HepG2 (cell line): ENCODE measurements at regions not wholly inside any gene's neighbourhood (a gene's known extent, or its start where the extent isn't known, plus 50 kb on each side); places are given as distances from the start of the nearest gene placed in this dataset.

ENCODE experiments used
- ATAC-seq: fragments of 200-7000 bp; cut with Tn5 transposase; 3 replicates; pipeline ENCODE4 v1.9.1; 2020; ENCODE audit warnings: mild to moderate bottlenecking, moderate library complexity
- BruUV-seq: library from RNA; stranded (reverse); fragments of 400-500 nt; replicated peaks from 2 replicates; lab custom pipeline; 2021; lab: Mats Ljungman, UMichigan
- CTCF ChIA-PET: fragments of 300-600 bp; formaldehyde crosslinking; extraction: SDS; loops from one replicate; lab custom pipeline; 2021; ENCODE audit warnings: low total read pairs, inconsistent platforms, low intra/inter-chr PET ratio; lab: Yijun Ruan, JAX
- POLR2A ChIA-PET: fragments of 350-600 bp; sonication (Branson Sonifier 250); formaldehyde crosslinking; loops from one replicate; lab custom pipeline; 2020; ENCODE audit warnings: antibody characterized with exemption, inconsistent platforms; lab: Yijun Ruan, JAX
- DNase-seq: peaks from one replicate; pipeline ENCODE4 v3.0.0-alpha.2; 2015; ENCODE audit warnings: low spot score
- FAIRE-seq: peaks from 3 replicates; lab custom pipeline; 2011; peaks lifted over from hg19 to GRCh38; lab: Jason Lieb, UNC
- H2AFZ ChIP-seq: one replicate; pipeline ENCODE4 v1.6.1; 2011; ENCODE audit warnings: low read length, inconsistent platforms
- H3K27ac ChIP-seq: fragments of 300-600 bp; 3 replicates; pipeline ENCODE4 v1.8.0; 2011; ENCODE audit warnings: mixed run types, mild to moderate bottlenecking, mixed read lengths, low read length, inconsistent platforms; ENCODE audit not compliant: insufficient read depth; ENCODE audit errors: extremely low read length
- H3K27me3 ChIP-seq, 2 experiments: fragments of 200-600 bp in 1 of 2; 2 replicates in 1 of 2; 3 replicates in 1 of 2; pipeline versions ENCODE4 v1.6.0 to v1.8.0; 2011; ENCODE audit warnings: low read length in 2 of 2, mild to moderate bottlenecking in 2 of 2, moderate library complexity in 2 of 2, inconsistent platforms in 1 of 2; ENCODE audit not compliant: insufficient read depth in 2 of 2, control insufficient read depth in 1 of 2
- H3K36me3 ChIP-seq, 2 experiments: fragments of 200-600 bp in 1 of 2; replicated peaks in 1 of 2; 2 replicates in 1 of 2; 3 replicates in 1 of 2; pipeline versions ENCODE4 v1.5.1 to v1.8.0; 2011; ENCODE audit warnings: low read length in 2 of 2, inconsistent platforms in 1 of 2; ENCODE audit not compliant: insufficient read depth in 2 of 2, control insufficient read depth in 1 of 2
- H3K4me1 ChIP-seq: 2 replicates; pipeline ENCODE4 v1.5.1; 2012; ENCODE audit warnings: low read length, inconsistent platforms; ENCODE audit not compliant: insufficient read depth
- H3K4me2 ChIP-seq: 2 replicates; pipeline ENCODE4 v1.6.0; 2011; ENCODE audit warnings: low read depth, low read length, inconsistent platforms
- H3K4me3 ChIP-seq, 3 experiments: fragments of 200-600 bp in 1 of 3; sonication (generic), shearing (Covaris generic) in 1 of 3; replicated peaks in 1 of 3; 2 replicates each; pipeline ENCODE4 v1.5.1; 2011 to 2016; ENCODE audit warnings: low read length in 3 of 3, inconsistent platforms in 2 of 3, low read depth in 2 of 3, mild to moderate bottlenecking in 2 of 3, control low read depth in 1 of 3, mixed read lengths in 1 of 3; ENCODE audit not compliant: insufficient read depth in 1 of 3
- H3K79me2 ChIP-seq: one replicate; pipeline ENCODE4 v1.6.1; 2011; ENCODE audit warnings: low read length, inconsistent platforms; ENCODE audit not compliant: insufficient read depth
- H3K9ac ChIP-seq: 2 replicates; pipeline ENCODE4 v1.6.0; 2011; ENCODE audit warnings: mild to moderate bottlenecking, low read depth, low read length, inconsistent platforms; ENCODE audit not compliant: insufficient read depth
- H3K9me3 ChIP-seq: 2 replicates; pipeline ENCODE4 v1.5.1; 2012; ENCODE audit warnings: mild to moderate bottlenecking, low read length
- H4K20me1 ChIP-seq: 2 replicates; pipeline ENCODE4 v1.6.0; 2011; ENCODE audit warnings: inconsistent platforms, mild to moderate bottlenecking, low read length, moderate library complexity; ENCODE audit not compliant: insufficient read depth
- DNMT3B ChIP-seq: conservative IDR thresholded peaks from 2 replicates; pipeline ENCODE4 v1.6.1; 2016; ENCODE audit warnings: missing biosample characterization, control low read depth
- GATA4 ChIP-seq: sonication (generic); IDR thresholded peaks from 2 replicates; pipeline ENCODE4 v1.6.1; 2016; ENCODE audit warnings: antibody characterized with exemption, low read depth, borderline replicate concordance
- KLF9 ChIP-seq: IDR thresholded peaks from 2 replicates; pipeline ENCODE4 v1.6.1; 2016; ENCODE audit warnings: low read depth
- MED13 ChIP-seq: sonication (generic); formaldehyde crosslinking; IDR thresholded peaks from 2 replicates; pipeline ENCODE4 v1.5.0; 2020; ENCODE audit warnings: missing genetic modification reagents
- MEF2D ChIP-seq: sonication (generic); formaldehyde crosslinking; IDR thresholded peaks from 2 replicates; pipeline ENCODE4 v1.5.1; 2020; ENCODE audit warnings: mild to moderate bottlenecking, missing genetic modification reagents
- SP1 ChIP-seq, 2 experiments: fragments of 450-650 bp in 1 of 2; sonication (generic) in 1 of 2; formaldehyde crosslinking in 1 of 2; IDR thresholded peaks; 2 replicates each; pipeline versions ENCODE4 v1.4.0 to v1.6.1; 2016 to 2020; ENCODE audit warnings: missing genetic modification reagents in 1 of 2
- ZBTB34 ChIP-seq: sonication (generic); formaldehyde crosslinking; IDR thresholded peaks from 2 replicates; pipeline ENCODE4 v1.8.0; 2022; ENCODE audit warnings: mild to moderate bottlenecking, missing genetic modification reagents
- ZFP36 ChIP-seq: fragments of 150-350 bp; IDR thresholded peaks from 2 replicates; pipeline ENCODE4 v1.6.1; 2018; ENCODE audit warnings: borderline replicate concordance, low read length, low read depth; ENCODE audit not compliant: partially characterized antibody
- ZKSCAN5 ChIP-seq: sonication (generic); formaldehyde crosslinking; IDR thresholded peaks from 2 replicates; pipeline ENCODE4 v1.5.1; 2020; ENCODE audit warnings: mild to moderate bottlenecking, missing genetic modification reagents
- ZNF253 ChIP-seq: sonication (generic); formaldehyde crosslinking; IDR thresholded peaks from 2 replicates; pipeline ENCODE4 v1.8.0; 2022; ENCODE audit warnings: mild to moderate bottlenecking, missing genetic modification reagents, borderline replicate concordance
- ZNF383 ChIP-seq: sonication (generic); formaldehyde crosslinking; IDR thresholded peaks from 2 replicates; pipeline ENCODE4 v1.4.0; 2020; ENCODE audit warnings: missing genetic modification reagents, mild to moderate bottlenecking, borderline replicate concordance
- ZNF512B ChIP-seq: sonication (generic); formaldehyde crosslinking; IDR thresholded peaks from 2 replicates; pipeline ENCODE4 v1.5.1; 2020; ENCODE audit warnings: missing genetic modification reagents, mild to moderate bottlenecking, borderline replicate concordance
- ZNF775 ChIP-seq: sonication (generic); formaldehyde crosslinking; IDR thresholded peaks from 2 replicates; pipeline ENCODE4 v1.4.0; 2020; ENCODE audit warnings: missing genetic modification reagents, mild to moderate bottlenecking, moderate library complexity, borderline replicate concordance
- in situ Hi-C: cut with HindIII; loops from 2 replicates; pipeline ENCODE4 v1.10.0; 2017; ENCODE audit warnings: low pct_unique_long_range_greater_than_20kb; ENCODE audit not compliant: extremely low pct_ligation_motif_present
- intact Hi-C: fragments of 100-400 bp; cut with micrococcal nuclease; formaldehyde crosslinking; loops from one replicate; pipeline ENCODE4 v1.10.0; 2022; ENCODE audit not compliant: unreplicated experiment
- TF ChIP-seq, protein P1 (sequence below): sonication (generic); formaldehyde crosslinking; IDR thresholded peaks from 2 replicates; pipeline ENCODE4 v1.8.1; 2023; ENCODE audit warnings: missing genetic modification reagents, inconsistent platforms, borderline replicate concordance

DNA sequence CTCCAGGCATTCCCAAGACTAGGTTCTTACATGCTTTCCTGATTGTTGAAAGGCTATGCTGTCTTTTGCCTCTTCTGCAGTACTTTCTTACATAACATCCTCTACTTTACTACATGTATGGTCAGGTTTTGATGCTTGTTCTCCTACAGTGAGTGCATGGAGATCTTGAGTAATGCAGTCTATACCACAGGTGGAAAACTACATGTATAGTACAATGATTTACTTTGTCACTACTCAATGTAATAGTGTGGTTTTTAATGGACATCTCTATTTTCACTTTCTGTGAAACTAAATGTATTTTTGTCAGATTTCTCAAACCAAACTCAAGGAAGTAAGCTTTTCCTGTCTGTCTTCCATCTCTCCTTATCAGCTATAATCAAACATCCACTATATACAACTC, 657.0 kb downstream of the TUSC7 start:
- Histone ChIP-seq H3K36me3 (no peaks in the 10 kb centered on the region), H3K27me3 (no peaks in the 10 kb centered on the region), H3K9me3 (no peaks in the 10 kb centered on the region), H3K79me2 (no peaks in the 10 kb centered on the region), H3K4me2 (no peak overlapping the region), H3K9ac (no peak overlapping the region), H3K27ac (no peak overlapping the region), H3K4me1 (no peaks in the 10 kb centered on the region), H4K20me1 (no peaks in the 10 kb centered on the region), H2AFZ (no peak overlapping the region), H3K4me3 (no peak overlapping the region)
- TF ChIP-seq MEF2D (CRISPR knock-in tag) = no peak
- no peak for TF ChIP-seq SP1 (IDR thresholded peaks at IDR 0.05)
- no peak for TF ChIP-seq SP1 (CRISPR knock-in tag; IDR thresholded peaks at IDR 0.05)
- no peak for TF ChIP-seq ZKSCAN5
- no peak for TF ChIP-seq KLF9 (CRISPR knock-in tag)
- no peak for TF ChIP-seq ZNF512B (CRISPR knock-in tag)
- no peak for TF ChIP-seq GATA4
- TF ChIP-seq ZNF383 (CRISPR knock-in tag) = no peak
- no peak for TF ChIP-seq ZFP36
- TF ChIP-seq DNMT3B (CRISPR knock-in tag) = no peak
- no peak for TF ChIP-seq MED13 (CRISPR knock-in tag)
- TF ChIP-seq ZNF253 (CRISPR knock-in tag) = no peak
- no peak for TF ChIP-seq ZBTB34
- TF ChIP-seq, protein P1, sequence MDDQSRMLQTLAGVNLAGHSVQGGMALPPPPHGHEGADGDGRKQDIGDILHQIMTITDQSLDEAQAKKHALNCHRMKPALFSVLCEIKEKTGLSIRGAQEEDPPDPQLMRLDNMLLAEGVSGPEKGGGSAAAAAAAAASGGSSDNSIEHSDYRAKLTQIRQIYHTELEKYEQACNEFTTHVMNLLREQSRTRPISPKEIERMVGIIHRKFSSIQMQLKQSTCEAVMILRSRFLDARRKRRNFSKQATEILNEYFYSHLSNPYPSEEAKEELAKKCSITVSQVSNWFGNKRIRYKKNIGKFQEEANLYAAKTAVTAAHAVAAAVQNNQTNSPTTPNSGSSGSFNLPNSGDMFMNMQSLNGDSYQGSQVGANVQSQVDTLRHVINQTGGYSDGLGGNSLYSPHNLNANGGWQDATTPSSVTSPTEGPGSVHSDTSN (CRISPR knock-in tag) = no peak
- no peak for TF ChIP-seq ZNF775 (CRISPR knock-in tag)
- POLR2A ChIA-PET = no interaction called here
- in situ Hi-C loops (no loop called here), intact Hi-C loops (no loop called here)
- CTCF ChIA-PET = no interaction called here
- DNase-seq = no peak
- FAIRE-seq = no peak
- ATAC-seq = no peak
- no TSS peak for BruUV-seq
